Mesendoderm (in vitro differentiated cells): ENCODE measurements at regions not wholly inside any gene's neighbourhood (a gene's known extent, or its start where the extent isn't known, plus 50 kb on each side); places are given as distances from the start of the nearest gene placed in this dataset.

Source experiments
- DNase-seq: peaks from one replicate; pipeline ENCODE4 v3.0.0; 2013
- H2AK5ac ChIP-seq: 2 replicates; pipeline ENCODE4 v1.6.1; 2013; ENCODE audit warnings: low read length, inconsistent platforms
- H2BK120ac ChIP-seq: 2 replicates; pipeline ENCODE4 v1.6.1; 2013; ENCODE audit warnings: low read depth, mild to moderate bottlenecking, low read length, moderate library complexity, mixed read lengths
- H2BK15ac ChIP-seq: replicated peaks from 2 replicates; pipeline ENCODE4 v1.6.1; 2013; ENCODE audit warnings: low read depth, mild to moderate bottlenecking, moderate library complexity
- H2BK5ac ChIP-seq: 2 replicates; pipeline ENCODE4 v1.6.1; 2013; ENCODE audit warnings: low read length, inconsistent platforms
- H3K18ac ChIP-seq: 2 replicates; pipeline ENCODE4 v1.6.1; 2013; ENCODE audit warnings: mild to moderate bottlenecking, low read length, mixed read lengths
- H3K23ac ChIP-seq: one replicate; pipeline ENCODE4 v1.6.1; 2013; ENCODE audit warnings: low read length
- H3K27ac ChIP-seq: 2 replicates; pipeline ENCODE4 v1.5.1; 2013; ENCODE audit warnings: low read depth, mild to moderate bottlenecking, inconsistent platforms, low read length, moderate library complexity
- H3K27me3 ChIP-seq: 2 replicates; pipeline ENCODE4 v1.6.1; 2013; ENCODE audit warnings: low read length, control low read depth, mild to moderate bottlenecking, inconsistent platforms; ENCODE audit not compliant: insufficient read depth, poor library complexity
- H3K36me3 ChIP-seq: 2 replicates; pipeline ENCODE4 v1.6.1; 2013; ENCODE audit warnings: low read length, inconsistent platforms; ENCODE audit not compliant: control insufficient read depth, insufficient read depth
- H3K4ac ChIP-seq: one replicate; pipeline ENCODE4 v1.6.1; 2013; ENCODE audit warnings: low read depth, mild to moderate bottlenecking, low read length, moderate library complexity
- H3K4me1 ChIP-seq: 2 replicates; pipeline ENCODE4 v1.6.1; 2013; ENCODE audit warnings: low read depth, low read length, inconsistent platforms; ENCODE audit not compliant: control insufficient read depth
- H3K4me2 ChIP-seq: 2 replicates; pipeline ENCODE4 v1.6.1; 2013; ENCODE audit warnings: low read length
- H3K4me3 ChIP-seq: 2 replicates; pipeline ENCODE4 v1.5.1; 2013; ENCODE audit warnings: mild to moderate bottlenecking, low read length
- H3K56ac ChIP-seq: one replicate; pipeline ENCODE4 v1.6.1; 2013; ENCODE audit warnings: low read length
- H3K79me1 ChIP-seq: 2 replicates; pipeline ENCODE4 v1.6.1; 2013; ENCODE audit warnings: low read length, inconsistent platforms
- H3K79me2 ChIP-seq: 2 replicates; pipeline ENCODE4 v1.6.1; 2013; ENCODE audit warnings: mild to moderate bottlenecking, low read length; ENCODE audit not compliant: control insufficient read depth, insufficient read depth
- H3K9ac ChIP-seq: 2 replicates; pipeline ENCODE4 v1.6.1; 2013; ENCODE audit warnings: low read length, inconsistent platforms
- H4K5ac ChIP-seq: one replicate; pipeline ENCODE4 v1.6.1; 2013; ENCODE audit warnings: low read length
- H4K8ac ChIP-seq: one replicate; pipeline ENCODE4 v1.6.1; 2013; ENCODE audit warnings: low read depth, mild to moderate bottlenecking, control low read depth, low read length, moderate library complexity
- WGBS: extraction: QIAGEN DNeasy Blood & Tissue Kit; methylation state at CpG from one replicate; pipeline ENCODE4 v1.1.7; 2013; ENCODE audit warnings: low lambda C conversion rate, missing lambda C conversion rate; ENCODE audit not compliant: insufficient coverage; ENCODE audit errors: extremely low coverage; 5-methylcytosine and 5-hydroxymethylcytosine counted together

- WGBS = no CpG with 5 or more reads among the region's 5 CpGs
- Histone ChIP-seq H3K36me3 (no peaks in the 10 kb centered on the region), H3K4me2 (no peak overlapping the region), H2AK5ac (no peak overlapping the region), H4K5ac (no peak overlapping the region), H2BK5ac (no peak overlapping the region), H3K79me2 (no peaks in the 10 kb centered on the region), H3K56ac (no peak overlapping the region), H3K18ac (no peak overlapping the region), H3K4me3 (no peak overlapping the region), H2BK15ac (no peak overlapping the region), H3K27ac (no peak overlapping the region), H3K4me1 (no peaks in the 10 kb centered on the region), H3K79me1 (no peaks in the 10 kb centered on the region), H3K4ac (no peak overlapping the region), H3K27me3 (no peaks in the 10 kb centered on the region), H2BK120ac (no peak overlapping the region), H3K23ac (no peak overlapping the region), H3K9ac (no peak overlapping the region), H4K8ac (no peak overlapping the region)
- no peak for DNase-seq
Observed at GRCh38 chr22:22953791-22954190, 66.2 kb downstream of the IGLL5 start.

- Histone ChIP-seq H3K56ac (no peak overlapping the region), H2BK5ac (no peak overlapping the region), H4K5ac (no peak overlapping the region), H3K4me1 (no peaks in the 10 kb centered on the region), H3K4ac (no peak overlapping the region), H3K9ac (no peak overlapping the region), H4K8ac (no peak overlapping the region), H2BK120ac (no peak overlapping the region), H3K79me2 (no peaks in the 10 kb centered on the region), H3K36me3 (no peaks in the 10 kb centered on the region), H3K79me1 (no peaks in the 10 kb centered on the region), H3K4me2 (no peak overlapping the region), H3K23ac (no peak overlapping the region), H3K27ac (no peak overlapping the region), H2BK15ac (no peak overlapping the region), H3K4me3 (no peak overlapping the region), H3K18ac (no peak overlapping the region), H2AK5ac (no peak overlapping the region), H3K27me3 (no peaks in the 10 kb centered on the region)
- WGBS = no CpG with 5 or more reads among the region's 16 CpGs
- peak; percentile 53 for DNase-seq
Observed at GRCh38 chr22:22954656-22955055, 67.0 kb downstream of the IGLL5 start.

DNA sequence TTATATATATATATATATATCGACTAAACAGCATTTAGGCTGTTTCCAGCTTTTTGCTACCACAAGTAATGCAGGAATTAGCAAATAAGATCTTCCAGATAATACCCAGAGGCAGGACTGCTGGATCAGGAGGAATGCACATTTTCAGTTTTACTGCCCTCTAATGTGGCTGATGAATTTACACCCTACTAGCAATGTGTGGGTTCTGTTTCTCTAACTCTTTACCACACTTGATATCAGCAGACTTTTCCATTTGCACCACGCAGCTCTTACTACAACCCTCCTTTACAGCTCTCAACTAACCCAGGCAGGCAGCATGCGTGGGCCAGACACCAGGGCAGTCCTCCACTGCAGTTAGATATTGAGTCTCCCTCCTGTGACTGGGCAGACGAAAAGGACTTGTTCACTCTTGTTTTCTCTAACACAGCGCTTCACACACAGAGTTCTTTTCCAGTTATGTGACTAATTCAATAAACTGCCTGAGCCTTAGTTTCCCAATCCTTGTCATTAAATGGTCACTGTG is 67.7 kb downstream of the IGLL5 start:
- no peaks in the 10 kb centered on the region for H3K79me2 ChIP-seq
- no peak overlapping the region for H3K27ac ChIP-seq
- H3K79me1 ChIP-seq = no peaks in the 10 kb centered on the region
- no peak for DNase-seq
- no peak overlapping the region for H3K18ac ChIP-seq
- no peak overlapping the region for H2BK120ac ChIP-seq
- H3K27me3 ChIP-seq = no peaks in the 10 kb centered on the region
- H3K56ac ChIP-seq = no peak overlapping the region
- no peaks in the 10 kb centered on the region for H3K36me3 ChIP-seq
- H2BK15ac ChIP-seq = no peak overlapping the region
- WGBS = no CpG with 5 or more reads among the region's 5 CpGs
- no peak overlapping the region for H3K4me3 ChIP-seq
- no peak overlapping the region for H3K9ac ChIP-seq
- H3K4me2 ChIP-seq = no peak overlapping the region
- H4K5ac ChIP-seq = no peak overlapping the region
- no peak overlapping the region for H3K23ac ChIP-seq
- H3K4me1 ChIP-seq = no peaks in the 10 kb centered on the region
- H2BK5ac ChIP-seq = no peak overlapping the region
- H4K8ac ChIP-seq = no peak overlapping the region
- H2AK5ac ChIP-seq = no peak overlapping the region
- no peak overlapping the region for H3K4ac ChIP-seq

DNA sequence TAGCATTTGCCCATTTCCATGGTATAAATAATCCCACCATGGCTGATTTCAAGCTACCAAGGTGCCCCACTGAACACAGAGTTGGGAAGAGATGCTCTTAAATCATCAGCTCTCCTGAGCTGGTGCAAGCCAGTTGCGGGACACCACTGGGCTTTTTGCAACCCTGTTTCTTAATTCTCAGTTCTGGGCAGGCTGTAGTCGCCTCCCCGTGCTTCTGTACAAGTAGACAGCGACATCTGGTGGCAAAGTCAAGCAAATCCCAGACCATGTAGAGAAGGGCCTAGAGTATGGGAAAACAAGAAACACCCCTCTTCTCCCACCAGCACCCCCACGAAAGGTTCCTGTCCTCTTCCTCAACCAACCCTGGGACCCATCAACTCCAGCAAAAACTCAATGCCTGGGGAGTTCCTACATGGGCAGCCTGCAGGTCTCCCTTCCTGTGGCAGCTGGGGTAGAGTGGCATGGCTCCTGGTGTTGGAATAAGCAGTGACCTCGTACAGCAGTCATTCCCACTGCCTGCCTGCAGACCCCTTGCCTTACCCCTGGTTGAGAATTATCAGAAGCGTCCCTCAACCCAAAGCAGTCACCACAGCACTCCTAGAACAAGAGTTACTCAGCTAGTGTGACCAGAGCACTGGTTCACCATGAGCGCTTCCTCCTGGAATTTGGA is 68.4 kb downstream of the IGLL5 start:
- DNase-seq = peak; percentile 73
- H3K27me3 ChIP-seq = no peaks in the 10 kb centered on the region
- H3K36me3 ChIP-seq = no peaks in the 10 kb centered on the region
- H3K27ac ChIP-seq = no peak overlapping the region
- H3K18ac ChIP-seq = no peak overlapping the region
- no peak overlapping the region for H4K5ac ChIP-seq
- H2AK5ac ChIP-seq = no peak overlapping the region
- no peak overlapping the region for H3K4me3 ChIP-seq
- H2BK15ac ChIP-seq = no peak overlapping the region
- no peaks in the 10 kb centered on the region for H3K79me2 ChIP-seq
- H3K56ac ChIP-seq = no peak overlapping the region
- no peaks in the 10 kb centered on the region for H3K4me1 ChIP-seq
- no peak overlapping the region for H4K8ac ChIP-seq
- no peak overlapping the region for H3K9ac ChIP-seq
- no peak overlapping the region for H3K4me2 ChIP-seq
- no peak overlapping the region for H2BK120ac ChIP-seq
- H3K23ac ChIP-seq = no peak overlapping the region
- H2BK5ac ChIP-seq = no peak overlapping the region
- H3K79me1 ChIP-seq = no peaks in the 10 kb centered on the region
- H3K4ac ChIP-seq = no peak overlapping the region
- WGBS = no CpG with 5 or more reads among the region's 8 CpGs

- no peak overlapping the region for H4K5ac ChIP-seq
- no peak overlapping the region for H3K56ac ChIP-seq
- no peak overlapping the region for H3K27ac ChIP-seq
- no peak overlapping the region for H3K4me2 ChIP-seq
- no peak overlapping the region for H4K8ac ChIP-seq
- no peak overlapping the region for H3K4me3 ChIP-seq
- no peak overlapping the region for H3K18ac ChIP-seq
- no peak overlapping the region for H3K4ac ChIP-seq
- H3K27me3 ChIP-seq = no peaks in the 10 kb centered on the region
- no peak overlapping the region for H2BK15ac ChIP-seq
- H3K4me1 ChIP-seq = no peaks in the 10 kb centered on the region
- no peak overlapping the region for H3K9ac ChIP-seq
- no peaks in the 10 kb centered on the region for H3K79me2 ChIP-seq
- H2AK5ac ChIP-seq = no peak overlapping the region
- H3K79me1 ChIP-seq = no peaks in the 10 kb centered on the region
- no CpG with 5 or more reads among the region's 5 CpGs for WGBS
- no peak overlapping the region for H3K23ac ChIP-seq
- H2BK120ac ChIP-seq = no peak overlapping the region
- no peak for DNase-seq
- H2BK5ac ChIP-seq = no peak overlapping the region
- no peaks in the 10 kb centered on the region for H3K36me3 ChIP-seq
Observed at GRCh38 chr22:22957090-22957489, 69.5 kb downstream of the IGLL5 start.

GRCh38 chr22:22958621-22959020 is 71.0 kb downstream of the IGLL5 start:
- no peak overlapping the region for H3K4me2 ChIP-seq
- H3K4ac ChIP-seq = no peak overlapping the region
- H2BK5ac ChIP-seq = no peak overlapping the region
- DNase-seq = no peak
- H2BK15ac ChIP-seq = no peak overlapping the region
- H2AK5ac ChIP-seq = no peak overlapping the region
- no peak overlapping the region for H4K5ac ChIP-seq
- H3K23ac ChIP-seq = no peak overlapping the region
- no peak overlapping the region for H3K9ac ChIP-seq
- no peak overlapping the region for H3K27ac ChIP-seq
- no peaks in the 10 kb centered on the region for H3K79me1 ChIP-seq
- H4K8ac ChIP-seq = no peak overlapping the region
- H3K79me2 ChIP-seq = no peaks in the 10 kb centered on the region
- no peak overlapping the region for H3K56ac ChIP-seq
- no peaks in the 10 kb centered on the region for H3K4me1 ChIP-seq
- no CpG with 5 or more reads among the region's 7 CpGs for WGBS
- no peak overlapping the region for H2BK120ac ChIP-seq
- H3K27me3 ChIP-seq = no peaks in the 10 kb centered on the region
- H3K36me3 ChIP-seq = no peaks in the 10 kb centered on the region
- H3K4me3 ChIP-seq = no peak overlapping the region
- no peak overlapping the region for H3K18ac ChIP-seq
